ENCODE measurements at regions not wholly inside any gene's neighbourhood (a gene's known extent, or its start where the extent isn't known, plus 50 kb on each side); places are given as distances from the start of the nearest gene placed in this dataset.

DNA sequence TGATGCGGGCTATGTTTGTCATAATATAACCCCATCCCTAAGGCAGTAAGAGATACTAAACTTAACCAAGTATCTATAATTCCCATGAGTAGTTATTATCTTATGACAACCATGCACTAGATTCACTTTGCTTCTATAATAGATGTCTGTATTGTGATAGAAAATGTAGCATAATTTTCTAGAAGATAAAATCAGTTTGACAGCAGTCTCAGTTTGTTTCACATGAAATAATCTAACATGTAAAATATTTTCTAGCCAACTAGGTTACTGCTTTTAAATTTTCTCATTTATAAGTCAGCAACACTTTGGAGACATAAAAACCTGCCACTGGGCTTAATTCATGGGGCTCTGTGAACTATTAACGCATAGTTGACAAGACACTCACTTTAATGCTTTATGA lies 1410.7 kb upstream of the ATXN8OS start:
- TF ChIP-seq, protein P1, sequence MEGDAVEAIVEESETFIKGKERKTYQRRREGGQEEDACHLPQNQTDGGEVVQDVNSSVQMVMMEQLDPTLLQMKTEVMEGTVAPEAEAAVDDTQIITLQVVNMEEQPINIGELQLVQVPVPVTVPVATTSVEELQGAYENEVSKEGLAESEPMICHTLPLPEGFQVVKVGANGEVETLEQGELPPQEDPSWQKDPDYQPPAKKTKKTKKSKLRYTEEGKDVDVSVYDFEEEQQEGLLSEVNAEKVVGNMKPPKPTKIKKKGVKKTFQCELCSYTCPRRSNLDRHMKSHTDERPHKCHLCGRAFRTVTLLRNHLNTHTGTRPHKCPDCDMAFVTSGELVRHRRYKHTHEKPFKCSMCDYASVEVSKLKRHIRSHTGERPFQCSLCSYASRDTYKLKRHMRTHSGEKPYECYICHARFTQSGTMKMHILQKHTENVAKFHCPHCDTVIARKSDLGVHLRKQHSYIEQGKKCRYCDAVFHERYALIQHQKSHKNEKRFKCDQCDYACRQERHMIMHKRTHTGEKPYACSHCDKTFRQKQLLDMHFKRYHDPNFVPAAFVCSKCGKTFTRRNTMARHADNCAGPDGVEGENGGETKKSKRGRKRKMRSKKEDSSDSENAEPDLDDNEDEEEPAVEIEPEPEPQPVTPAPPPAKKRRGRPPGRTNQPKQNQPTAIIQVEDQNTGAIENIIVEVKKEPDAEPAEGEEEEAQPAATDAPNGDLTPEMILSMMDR (IDR thresholded peaks at IDR 0.05; ENCODE audit: low read depth, low read length, poor library complexity, severe bottlenecking) = no peak
- H3K4me3 ChIP-seq (ENCODE audit: low read length) = no peak overlapping the region
- no peaks in the 10 kb centered on the region for H4K20me1 ChIP-seq (ENCODE audit: control insufficient read depth, insufficient read depth, low read depth, low read length)
- H3K27me3 ChIP-seq (ENCODE audit: control insufficient read depth, low read length) = no peaks in the 10 kb centered on the region
- H3F3A ChIP-seq (ENCODE audit: control insufficient read depth, insufficient read depth) = no peaks in the 10 kb centered on the region
- no peaks in the 10 kb centered on the region for H3K4me1 ChIP-seq (ENCODE audit: control insufficient read depth, low read length)
- H3K36me3 ChIP-seq (ENCODE audit: control insufficient read depth, low read length) = no peaks in the 10 kb centered on the region
- no peak overlapping the region for H3K4me2 ChIP-seq (ENCODE audit: low read length)
- H3K27ac ChIP-seq (ENCODE audit: low read depth, low read length) = no peak overlapping the region
- H3K79me2 ChIP-seq (ENCODE audit: control insufficient read depth, low read length) = no peaks in the 10 kb centered on the region
- H3K9me2 ChIP-seq (replicated peaks; ENCODE audit: control insufficient read depth, low read length) = no peaks in the 10 kb centered on the region
- H3K9me3 ChIP-seq (ENCODE audit: control insufficient read depth, insufficient read depth, low read length) = no peaks in the 10 kb centered on the region; the same call in 1 of the 2 replicates

DNA sequence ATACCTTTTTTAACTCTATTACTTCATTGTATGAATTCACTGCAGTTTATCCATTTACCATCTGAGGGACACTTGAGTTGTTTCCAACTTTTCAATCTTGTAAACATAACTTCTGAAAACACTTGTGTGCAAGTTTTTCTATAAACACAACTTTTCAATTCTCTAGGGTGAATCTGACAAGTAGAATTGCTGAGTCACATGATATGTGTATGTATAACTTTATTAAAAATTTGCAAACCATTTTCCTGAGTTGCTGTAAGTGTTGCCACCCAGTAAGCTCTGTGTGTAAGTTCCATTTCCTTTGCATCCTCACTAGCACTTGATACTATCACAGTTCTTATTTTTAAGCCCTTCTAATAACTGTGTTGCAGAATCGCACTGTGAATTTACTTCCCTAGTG lies 1415.6 kb upstream of the ATXN8OS start:
- H3K36me3 ChIP-seq (ENCODE audit: control insufficient read depth, low read length) = no peaks in the 10 kb centered on the region
- H3K9me2 ChIP-seq (replicated peaks; ENCODE audit: control insufficient read depth, low read length) = 0 out of 2 replicates have a peak, but pooled peaks cover 2% of the 10 kb centered on the region
- no peak overlapping the region for H3K4me3 ChIP-seq (ENCODE audit: low read length)
- no peaks in the 10 kb centered on the region for H4K20me1 ChIP-seq (ENCODE audit: control insufficient read depth, insufficient read depth, low read depth, low read length)
- no peak overlapping the region for H3K27ac ChIP-seq (ENCODE audit: low read depth, low read length)
- H3F3A ChIP-seq (ENCODE audit: control insufficient read depth, insufficient read depth) = no peaks in the 10 kb centered on the region
- no peaks in the 10 kb centered on the region for H3K27me3 ChIP-seq (ENCODE audit: control insufficient read depth, low read length)
- H3K79me2 ChIP-seq (ENCODE audit: control insufficient read depth, low read length) = no peaks in the 10 kb centered on the region
- no peak overlapping the region for H3K4me2 ChIP-seq (ENCODE audit: low read length)
- TF ChIP-seq EZH2phosphoT487 (IDR thresholded peaks at IDR 0.05; ENCODE audit: borderline replicate concordance, low read length) = no peak
- TF ChIP-seq, protein P1 (IDR thresholded peaks at IDR 0.05; ENCODE audit: low read depth, low read length, poor library complexity, severe bottlenecking) = no peak
- no peaks in the 10 kb centered on the region for H3K9me3 ChIP-seq (ENCODE audit: control insufficient read depth, insufficient read depth, low read length)
- no peaks in the 10 kb centered on the region for H3K4me1 ChIP-seq (ENCODE audit: control insufficient read depth, low read length)

DNA sequence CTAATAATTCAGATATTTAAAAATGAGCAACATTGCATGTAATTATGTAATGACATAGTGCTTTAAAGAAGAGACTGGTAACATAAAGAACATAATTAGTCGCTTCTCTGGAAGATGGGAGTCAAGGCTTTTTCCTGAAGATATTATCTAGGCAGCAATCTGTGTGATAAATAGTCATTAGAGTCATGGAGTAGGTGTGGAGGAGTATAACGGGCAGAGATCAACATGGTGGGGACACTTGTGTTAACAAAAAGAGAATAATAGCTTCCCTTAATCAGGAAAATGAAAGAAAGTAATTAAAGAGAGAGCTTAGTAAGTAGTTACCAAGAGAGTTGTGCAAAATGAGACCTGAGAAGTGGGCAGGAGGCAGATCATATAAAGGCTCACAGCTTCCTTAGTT lies 1417.1 kb upstream of the ATXN8OS start:
- TF ChIP-seq EZH2phosphoT487 (IDR thresholded peaks at IDR 0.05; ENCODE audit: borderline replicate concordance, low read length) = no peak
- TF ChIP-seq, protein P1 (IDR thresholded peaks at IDR 0.05; ENCODE audit: low read depth, low read length, poor library complexity, severe bottlenecking) = no peak
- no peak overlapping the region for H3K4me3 ChIP-seq (ENCODE audit: low read length)
- H4K20me1 ChIP-seq (ENCODE audit: control insufficient read depth, insufficient read depth, low read depth, low read length) = no peaks in the 10 kb centered on the region
- 0 out of 2 replicates have a peak, but pooled peaks cover 2% of the 10 kb centered on the region for H3K9me2 ChIP-seq (replicated peaks; ENCODE audit: control insufficient read depth, low read length)
- no peaks in the 10 kb centered on the region for H3K9me3 ChIP-seq (ENCODE audit: control insufficient read depth, insufficient read depth, low read length)
- H3K79me2 ChIP-seq (ENCODE audit: control insufficient read depth, low read length) = no peaks in the 10 kb centered on the region
- H3K4me2 ChIP-seq (ENCODE audit: low read length) = no peak overlapping the region
- no peaks in the 10 kb centered on the region for H3K4me1 ChIP-seq (ENCODE audit: control insufficient read depth, low read length)
- no peak overlapping the region for H3K27ac ChIP-seq (ENCODE audit: low read depth, low read length)
- no peaks in the 10 kb centered on the region for H3K27me3 ChIP-seq (ENCODE audit: control insufficient read depth, low read length)
- H3K36me3 ChIP-seq (ENCODE audit: control insufficient read depth, low read length) = no peaks in the 10 kb centered on the region
- H3F3A ChIP-seq (ENCODE audit: control insufficient read depth, insufficient read depth) = no peaks in the 10 kb centered on the region

Measured in DOHH2 (cell line).